Fibroblast of the conjunctiva (primary cell): ENCODE measurements at regions not wholly inside any gene's neighbourhood (a gene's known extent, or its start where the extent isn't known, plus 50 kb on each side); places are given as distances from the start of the nearest gene placed in this dataset.
A peak's percentile ranks its signal among the peaks of the same experiment; 100 is the strongest.

Experiments used
- DNase-seq: peaks from one replicate; pipeline ENCODE4 v3.0.0-alpha.2; 2010; ENCODE audit warnings: low read depth

DNA sequence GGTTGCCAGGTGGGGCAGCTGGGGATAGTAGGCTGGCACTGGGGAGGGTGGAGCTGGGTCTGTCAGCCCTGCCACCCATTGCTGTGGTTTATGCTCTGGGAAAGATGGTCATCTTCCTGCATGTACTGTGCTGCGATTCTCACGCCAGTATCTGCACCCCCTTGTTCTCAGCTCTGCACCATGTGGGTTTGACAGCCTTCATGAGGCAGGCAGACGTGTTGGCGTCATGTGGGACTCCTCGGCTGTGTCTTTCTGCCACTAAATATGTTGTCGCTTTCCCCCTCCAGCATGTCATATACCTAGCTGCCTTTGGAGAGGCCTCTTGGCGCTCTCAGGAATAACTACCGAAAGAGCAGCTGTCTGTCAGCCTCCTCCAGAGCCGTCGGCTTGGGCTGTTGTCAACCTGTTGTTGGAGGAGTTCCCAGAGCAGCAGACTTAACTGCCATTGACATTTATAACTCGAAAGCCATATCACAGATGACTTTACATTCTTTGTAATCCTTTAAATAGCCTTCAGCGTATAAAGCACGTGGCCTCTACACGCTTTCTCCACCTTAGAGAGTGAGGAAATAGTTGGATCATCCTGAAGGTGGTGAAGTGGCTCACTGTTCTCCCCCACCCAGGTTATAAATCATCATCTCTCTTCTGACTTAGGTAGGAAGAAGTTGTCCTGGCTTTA is 80.4 kb upstream of the MGAT5 start:
- no peak for DNase-seq

DNA sequence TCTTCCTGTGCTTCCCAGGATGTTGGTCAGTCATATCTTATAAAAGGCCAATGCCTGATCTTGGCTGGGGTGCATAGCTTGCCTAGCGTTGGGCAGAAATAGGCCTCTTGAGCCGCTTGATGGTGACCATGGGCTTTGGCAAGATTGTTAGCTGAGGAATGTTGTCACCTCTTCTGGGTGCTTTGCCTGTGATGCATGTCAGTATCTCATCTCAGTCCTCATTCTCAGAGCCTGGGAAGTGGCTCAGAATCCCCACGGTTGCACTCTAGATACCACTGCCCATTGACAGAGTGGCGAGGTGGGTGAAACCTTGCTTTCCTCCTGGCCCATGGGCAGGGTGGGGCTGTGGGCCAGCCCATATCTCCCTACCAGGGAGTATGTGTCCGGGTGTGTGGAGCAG is 79.2 kb upstream of the MGAT5 start:
- no peak for DNase-seq

DNA sequence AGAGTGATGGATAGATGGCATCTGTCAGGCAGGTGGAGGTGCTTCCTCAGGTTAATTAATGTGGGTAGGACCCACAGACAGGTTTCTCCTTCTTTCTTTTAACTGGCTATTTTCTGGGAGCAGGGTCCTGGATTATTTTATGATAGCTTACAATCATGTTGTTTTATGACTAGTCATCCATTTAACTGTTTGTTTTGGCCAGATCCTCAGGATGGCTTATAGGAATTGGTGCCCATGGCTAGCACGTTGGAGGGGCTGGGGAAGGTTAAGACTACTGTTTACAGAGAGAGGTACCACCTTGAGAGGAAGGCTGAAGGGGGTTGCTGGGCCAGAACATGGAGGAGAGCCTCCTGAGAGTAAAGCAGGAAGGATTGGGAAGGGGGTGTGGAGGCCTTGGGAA is 78.0 kb upstream of the MGAT5 start:
- DNase-seq: no peak

DNA sequence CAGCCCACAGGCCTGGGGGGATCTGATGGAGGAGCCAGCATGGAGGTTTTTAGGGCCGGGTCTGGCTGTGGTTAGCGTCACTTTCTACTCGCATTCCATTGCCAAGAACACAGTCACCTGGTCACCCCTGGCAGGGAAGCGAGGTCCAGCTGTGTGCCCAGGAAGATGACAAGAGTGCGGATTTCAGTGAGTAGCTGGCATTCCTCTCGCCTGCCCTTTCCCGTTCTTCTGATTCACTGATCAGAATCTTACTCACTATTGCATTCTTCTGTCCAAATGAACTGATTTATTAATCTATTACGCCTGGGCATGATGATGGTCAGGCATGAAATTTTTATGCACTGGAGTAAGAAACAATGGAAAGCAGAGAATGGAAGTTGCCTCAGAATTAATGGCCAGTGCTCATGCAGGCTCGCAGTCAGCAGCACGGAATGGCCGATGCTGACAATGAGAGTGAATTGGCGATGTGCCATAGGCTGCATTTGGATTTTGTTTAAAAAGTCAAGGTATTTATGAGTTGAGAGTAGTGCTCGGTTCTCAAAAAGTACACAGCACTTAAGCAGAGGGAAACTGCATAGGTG is 76.4 kb upstream of the MGAT5 start:
- DNase-seq: no peak

DNA sequence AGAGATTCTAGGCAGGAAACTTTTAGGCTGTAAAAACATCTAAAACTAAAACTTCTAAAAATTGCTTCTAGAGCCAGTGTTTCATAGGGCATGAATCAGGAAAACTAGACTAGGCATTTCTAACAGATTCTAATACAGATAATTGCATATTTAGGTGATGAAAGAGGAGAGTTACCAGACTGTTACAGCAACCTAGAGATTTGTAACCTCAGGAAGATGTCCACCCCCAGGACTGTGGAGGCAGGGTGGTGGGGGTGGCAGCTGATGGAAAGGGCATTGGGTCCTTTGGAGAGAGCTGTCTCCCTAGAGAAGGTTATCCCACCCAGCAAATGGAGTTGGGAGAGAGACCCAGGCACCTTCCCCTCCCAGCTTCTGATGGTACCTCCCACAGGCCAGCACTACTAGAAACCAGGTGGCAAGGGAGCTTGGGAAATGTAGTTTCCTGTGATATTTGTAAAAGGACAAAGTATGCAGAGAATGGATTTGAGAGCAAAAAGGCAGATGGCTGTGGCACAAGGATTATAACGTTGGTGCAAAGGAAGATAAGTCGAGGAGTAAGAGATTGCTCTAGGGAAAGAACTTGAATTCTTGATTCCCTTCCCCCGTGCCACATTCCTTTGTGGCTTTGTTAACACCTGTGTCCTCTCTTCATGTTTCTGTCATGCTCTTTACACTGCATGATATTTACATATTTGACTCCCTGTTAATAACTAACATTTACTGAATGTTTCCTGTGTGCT is 75.6 kb upstream of the MGAT5 start:
- DNase-seq: no peak

DNA sequence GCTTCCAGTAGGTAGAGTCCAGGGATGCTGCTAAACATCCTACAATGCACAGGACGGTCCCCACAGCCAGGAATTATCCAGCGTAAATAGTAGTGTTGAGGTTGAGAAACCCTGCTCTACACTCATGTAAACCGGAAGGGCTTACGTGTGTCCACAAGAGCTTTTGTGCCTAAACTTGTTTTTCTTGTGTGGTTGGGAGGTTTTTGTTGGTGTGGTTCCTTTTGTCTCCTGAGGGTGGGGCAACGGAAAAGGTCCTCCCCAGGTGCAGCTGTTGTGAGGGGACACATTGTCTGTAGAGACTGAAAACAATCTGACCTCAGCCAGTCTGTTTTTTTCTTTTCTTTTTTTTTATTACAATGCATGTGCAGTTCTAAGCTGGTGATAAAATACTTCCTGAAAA is 72.7 kb upstream of the MGAT5 start:
- DNase-seq: no peak

DNA sequence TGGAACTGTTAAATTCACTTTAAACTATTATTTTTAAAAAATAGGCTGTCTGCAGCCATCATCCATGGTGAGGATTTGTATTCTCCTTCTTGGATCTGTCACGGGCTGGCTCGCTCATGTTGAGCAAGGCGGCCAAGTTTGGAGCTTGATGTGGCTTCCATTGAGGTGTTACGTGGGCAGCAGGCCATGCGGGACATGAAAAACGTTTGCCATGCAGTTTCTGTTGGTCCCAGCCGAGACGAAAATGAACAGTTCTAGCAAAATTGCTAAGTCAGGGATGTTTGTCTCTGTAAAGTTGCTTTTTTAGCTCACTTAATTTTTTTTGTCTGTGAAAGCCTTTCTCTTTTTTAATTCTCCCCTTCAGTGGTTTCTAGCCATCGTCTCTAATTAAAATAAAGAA is 70.2 kb upstream of the MGAT5 start:
- DNase-seq: no peak

DNA sequence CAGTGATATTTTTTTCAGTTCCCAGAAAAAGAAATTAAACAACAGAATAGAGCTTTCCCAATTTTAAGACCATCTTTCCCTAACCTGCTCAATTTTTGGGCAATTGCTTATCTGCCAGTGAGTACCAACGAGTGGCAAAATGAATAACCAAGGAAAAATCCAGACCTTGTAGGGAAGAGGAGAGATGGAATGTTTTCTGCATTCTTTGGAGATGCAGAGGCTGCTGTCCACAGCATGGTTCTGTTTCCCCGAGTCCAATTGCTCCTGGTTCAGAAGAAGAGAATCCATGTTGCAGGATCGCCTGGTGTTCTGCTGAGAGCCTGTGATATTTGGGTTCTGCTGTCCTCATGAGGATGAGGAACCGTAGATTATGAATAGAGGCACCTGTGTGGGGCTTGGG is 68.2 kb upstream of the MGAT5 start:
- DNase-seq: no peak

DNA sequence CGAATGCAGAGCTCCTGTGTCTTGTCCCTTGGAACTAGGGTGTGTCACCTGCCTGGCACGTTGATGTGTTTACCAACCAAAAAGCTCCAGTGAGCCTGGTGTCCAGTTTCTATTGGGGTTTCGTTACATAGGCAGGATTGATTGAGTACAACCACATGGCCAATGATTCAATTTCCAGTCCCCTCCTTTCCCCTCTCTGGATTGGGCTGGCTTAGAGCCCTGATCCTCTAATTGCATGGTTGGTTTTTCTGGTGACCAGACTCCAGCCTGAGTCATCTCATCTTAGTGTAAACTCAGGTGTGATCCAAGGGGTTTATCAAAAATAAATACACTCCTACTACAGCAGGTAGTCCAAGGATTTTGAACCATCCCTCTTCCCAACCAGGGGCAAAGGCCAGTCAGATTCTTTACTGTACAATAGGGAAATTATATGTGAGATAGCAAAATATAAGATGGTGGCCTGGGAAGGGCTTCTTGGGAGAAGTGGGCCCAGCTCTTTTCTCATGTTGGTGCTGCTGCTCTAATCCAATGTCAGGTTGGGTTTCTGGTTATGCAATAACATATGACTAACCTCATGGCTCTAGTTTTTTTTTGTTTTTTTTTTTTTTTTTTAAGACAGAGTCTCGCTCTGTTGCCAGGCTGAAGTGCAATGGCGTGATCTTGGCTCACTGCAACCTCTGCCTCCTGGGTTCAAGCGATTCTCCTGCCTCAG is 64.7 kb upstream of the MGAT5 start:
- peak; percentile 34 for DNase-seq

DNA sequence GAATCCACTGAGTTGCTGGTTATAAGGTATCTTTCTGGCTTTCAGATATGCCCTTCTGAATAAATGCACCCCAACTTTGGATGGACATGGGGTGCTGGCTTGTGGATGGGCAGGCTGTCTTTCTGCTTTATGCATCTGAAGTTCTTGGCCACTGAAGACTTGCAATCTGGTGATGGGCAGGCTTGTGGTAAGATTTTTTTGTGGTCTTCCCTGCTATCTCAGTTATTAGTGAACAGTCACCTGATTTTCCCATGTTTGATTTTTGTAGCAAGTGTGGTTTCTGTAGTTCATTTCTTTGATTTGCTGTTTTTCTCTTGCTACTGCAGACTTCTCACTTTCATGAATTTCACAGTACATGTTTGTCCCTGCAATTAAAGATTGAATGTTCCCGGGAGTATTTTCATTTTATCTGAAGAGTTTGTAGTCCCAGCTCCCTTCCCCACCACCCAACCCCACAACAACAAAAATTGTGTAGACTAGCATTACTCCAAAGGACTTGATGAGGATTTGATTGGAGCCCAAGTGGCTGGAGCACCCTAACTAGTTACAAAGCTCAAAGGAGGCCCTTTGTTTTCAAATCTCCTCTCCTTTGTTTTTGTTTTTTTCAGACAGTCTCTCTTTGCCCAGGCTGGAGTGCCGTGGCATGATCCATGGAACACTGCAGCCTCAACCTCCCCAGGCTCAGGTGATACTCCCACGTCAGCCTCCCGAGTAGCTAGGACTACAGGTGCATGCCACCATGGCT is 63.6 kb upstream of the MGAT5 start:
- no peak for DNase-seq

DNA sequence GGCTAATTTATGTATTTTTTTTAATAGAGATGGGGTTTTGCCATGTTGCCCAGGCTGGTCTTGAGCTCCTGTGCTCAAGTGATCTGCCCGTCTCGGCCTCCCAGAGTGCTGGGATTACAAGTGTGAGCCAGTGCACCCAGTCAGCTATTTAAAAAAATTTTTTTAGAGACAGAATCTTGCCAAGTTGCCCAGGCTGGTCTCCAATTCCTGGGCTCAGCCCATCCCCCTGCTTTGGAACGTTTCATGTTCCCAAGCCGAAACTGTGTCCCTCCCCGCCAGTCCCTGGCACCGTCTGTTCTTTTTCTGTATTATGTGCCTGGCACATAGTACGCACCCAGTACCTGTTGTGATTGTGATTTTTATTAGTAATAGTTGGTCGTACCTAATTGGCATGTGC is 63.1 kb upstream of the MGAT5 start:
- no peak for DNase-seq

DNA sequence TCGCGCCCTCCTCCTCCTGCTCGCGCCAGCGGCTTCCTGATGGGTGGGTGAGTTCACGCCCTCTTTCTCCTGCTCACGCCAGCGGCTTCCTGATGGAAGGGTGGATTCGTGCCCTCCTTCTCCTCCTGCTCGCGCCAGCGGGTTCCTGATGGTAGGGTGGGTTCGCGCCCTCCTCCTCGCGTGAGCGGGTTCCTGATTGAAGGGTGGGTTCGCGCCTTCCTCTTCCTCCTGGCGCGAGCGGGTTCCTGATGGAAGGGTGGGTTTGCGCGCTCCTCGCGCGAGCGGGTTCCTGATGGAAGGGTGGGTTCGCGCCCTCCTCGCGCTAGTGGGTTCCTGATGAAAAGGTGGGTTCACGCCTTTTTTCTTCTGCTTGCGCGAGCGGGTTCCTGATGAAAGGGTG is 62.0 kb upstream of the MGAT5 start:
- DNase-seq: no peak

DNA sequence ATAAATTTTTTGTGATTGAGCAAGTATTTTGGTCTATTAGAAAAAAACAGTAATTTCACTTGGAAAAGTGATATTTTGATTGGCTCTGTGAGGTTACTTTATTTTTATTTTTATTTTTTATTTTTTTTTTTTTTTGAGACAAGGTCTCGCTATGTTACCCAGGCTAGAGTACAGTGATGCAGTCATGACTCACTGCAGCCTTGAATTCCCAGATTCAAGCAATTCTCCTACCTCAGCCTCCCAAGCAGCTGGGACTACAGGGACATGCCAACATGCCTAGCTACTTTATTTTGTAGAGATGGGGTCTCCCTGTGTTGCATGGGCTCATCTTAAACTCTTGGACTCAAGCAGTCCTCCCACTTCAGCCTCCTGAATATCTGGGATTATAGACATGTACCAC is 60.9 kb upstream of the MGAT5 start:
- DNase-seq: no peak

DNA sequence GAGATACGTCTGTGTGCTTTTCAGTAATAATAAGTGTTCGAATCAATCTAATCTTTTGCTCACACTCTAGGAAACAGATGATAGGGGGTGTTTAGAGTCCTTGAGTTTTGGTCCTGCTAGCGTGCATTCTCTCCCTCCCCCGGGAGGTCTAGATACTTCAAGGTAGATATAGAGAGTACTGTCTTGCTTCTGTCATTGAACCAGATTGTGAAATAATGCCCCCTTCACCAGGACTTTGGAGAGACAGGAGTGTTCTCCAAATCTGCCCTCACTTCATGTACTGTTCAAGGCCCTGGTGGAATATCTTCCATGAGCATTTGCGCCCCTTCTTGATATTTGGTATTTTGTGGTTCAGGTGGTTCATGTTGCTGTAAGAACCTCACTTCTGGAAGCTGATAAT is 59.4 kb upstream of the MGAT5 start:
- DNase-seq: no peak

DNA sequence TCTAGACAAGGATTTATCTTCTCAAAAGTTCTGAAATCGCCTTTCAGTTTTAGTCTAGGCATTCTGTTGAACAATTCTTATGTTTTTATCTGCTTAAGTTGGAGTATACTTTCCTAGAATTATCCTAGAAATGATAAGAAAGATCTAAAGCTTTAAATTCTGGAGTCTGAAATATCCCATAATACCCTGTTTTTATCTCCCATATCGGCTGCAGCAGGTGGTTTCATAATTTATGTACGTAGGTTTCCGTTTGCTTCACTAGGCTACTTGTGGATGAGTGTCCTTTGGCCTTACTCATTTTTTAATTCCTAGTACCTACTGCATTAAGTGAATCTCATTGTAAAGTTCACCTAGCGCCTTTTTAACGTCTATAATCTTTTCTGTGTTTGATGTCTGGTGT is 58.5 kb upstream of the MGAT5 start:
- no peak for DNase-seq

DNA sequence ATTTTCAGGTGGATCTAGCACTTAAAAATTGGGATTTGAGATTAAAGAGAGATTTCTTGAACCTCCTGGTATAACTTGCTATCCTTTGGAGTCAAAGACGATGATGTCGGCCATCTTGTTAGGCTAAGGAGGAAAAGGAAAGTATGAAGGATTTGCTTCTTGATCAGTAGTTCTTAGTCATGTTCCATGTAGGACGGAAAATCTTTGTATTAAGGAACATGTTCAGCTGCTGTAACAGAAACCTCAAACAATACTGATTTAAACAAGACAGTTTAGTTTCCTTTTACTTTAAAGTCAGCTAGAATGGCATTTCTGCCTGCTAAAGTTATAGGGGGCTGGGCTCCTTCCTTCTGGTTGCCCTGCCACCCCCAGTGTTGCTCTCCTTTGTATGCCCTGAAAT is 56.4 kb upstream of the MGAT5 start:
- DNase-seq: no peak

DNA sequence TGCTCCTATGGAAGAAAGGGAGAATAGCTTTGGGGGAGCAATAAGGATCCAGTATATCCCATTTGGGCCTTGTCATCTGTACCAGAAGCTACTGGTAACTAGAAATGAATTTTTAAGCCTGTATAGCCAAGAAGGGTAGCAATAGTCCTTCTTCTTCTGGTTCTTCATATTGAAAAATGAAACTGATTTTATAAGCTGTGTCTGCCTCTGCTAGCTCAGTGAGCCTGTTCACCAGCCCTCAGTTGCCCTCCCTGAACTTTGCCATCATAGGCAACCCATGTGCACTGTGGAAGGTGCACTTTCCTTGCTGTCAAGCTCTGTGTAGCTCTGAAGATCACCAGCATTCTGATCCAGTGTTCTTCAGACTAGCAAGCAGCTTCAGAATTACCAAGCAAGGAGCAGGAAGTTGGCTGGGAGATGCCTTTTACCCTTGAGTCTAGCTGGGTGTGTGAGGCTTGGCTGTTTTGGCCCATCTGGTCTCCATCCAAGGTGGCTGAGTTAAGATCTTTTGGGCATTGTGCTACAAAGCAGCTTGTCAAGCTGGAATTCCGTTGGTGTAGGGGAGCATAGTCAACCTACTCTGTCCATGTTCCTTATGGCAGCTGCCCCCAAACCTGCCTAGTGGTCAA is 55.8 kb upstream of the MGAT5 start:
- DNase-seq: no peak

DNA sequence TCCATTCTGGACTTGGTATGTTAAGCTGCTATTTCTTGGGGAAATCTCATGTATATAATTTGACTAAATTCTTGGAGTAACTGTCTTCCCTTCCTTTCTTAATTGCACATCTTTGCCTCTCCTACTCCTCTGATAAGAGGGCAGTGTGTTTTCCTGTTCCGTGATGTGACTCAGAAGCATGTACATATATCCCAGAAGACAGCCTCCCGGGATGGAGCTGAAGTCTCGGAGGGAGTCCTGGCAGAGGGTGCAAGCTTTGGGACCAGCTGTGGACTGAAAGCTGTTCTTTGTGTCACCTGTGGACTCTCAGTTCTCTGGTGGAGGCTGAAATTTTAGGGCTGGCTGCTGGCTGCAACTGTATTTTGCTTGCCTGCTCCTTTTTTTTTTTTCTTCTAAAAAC is 54.7 kb upstream of the MGAT5 start:
- DNase-seq: no peak

DNA sequence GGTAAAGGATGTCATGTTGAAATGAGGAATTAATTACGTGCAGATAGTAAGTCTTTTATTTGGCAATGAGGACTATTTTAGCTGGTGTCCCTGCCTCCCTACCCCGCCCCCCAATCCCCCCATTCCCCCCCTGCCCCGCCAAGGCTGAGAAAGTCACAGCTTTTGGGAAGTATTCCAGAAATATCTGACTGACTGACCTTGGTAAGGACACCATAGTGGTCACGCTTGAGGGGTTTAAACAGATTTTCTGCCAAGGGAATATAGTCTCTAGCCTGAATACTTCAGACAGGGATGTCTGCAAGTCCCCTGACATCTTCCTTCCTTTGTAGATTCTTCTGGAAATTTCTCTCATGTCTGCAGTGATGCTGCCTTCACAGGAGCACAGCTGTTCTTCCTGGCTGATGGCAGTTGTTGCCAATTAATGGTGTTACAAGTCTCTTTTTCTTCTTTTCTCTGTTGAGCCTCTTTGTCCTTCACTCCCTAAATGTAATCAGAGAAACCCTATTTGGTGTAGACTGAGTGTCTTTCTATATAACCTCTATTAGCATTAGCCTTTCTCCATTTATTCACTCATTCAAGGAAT is 53.7 kb upstream of the MGAT5 start:
- DNase-seq: no peak

DNA sequence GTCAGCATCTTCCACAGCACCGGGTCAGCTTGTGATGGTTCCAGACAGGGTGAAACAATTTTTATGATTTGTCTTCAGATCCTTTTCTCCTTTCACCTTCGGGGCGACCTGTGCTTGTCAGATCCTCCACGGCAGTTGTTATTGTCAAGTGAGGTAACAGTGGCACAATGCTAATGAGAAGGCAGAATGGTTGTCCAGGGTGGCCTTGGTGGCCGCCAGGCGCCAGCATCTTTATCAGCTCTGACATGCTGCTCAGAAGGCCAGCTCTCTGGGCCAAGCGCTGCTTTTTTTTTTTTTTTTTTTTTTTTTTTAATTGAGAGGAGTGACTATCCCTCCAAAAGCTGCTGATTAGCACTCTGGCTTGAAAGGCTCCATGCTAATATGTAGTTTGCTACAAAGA is 52.3 kb upstream of the MGAT5 start:
- DNase-seq: no peak

DNA sequence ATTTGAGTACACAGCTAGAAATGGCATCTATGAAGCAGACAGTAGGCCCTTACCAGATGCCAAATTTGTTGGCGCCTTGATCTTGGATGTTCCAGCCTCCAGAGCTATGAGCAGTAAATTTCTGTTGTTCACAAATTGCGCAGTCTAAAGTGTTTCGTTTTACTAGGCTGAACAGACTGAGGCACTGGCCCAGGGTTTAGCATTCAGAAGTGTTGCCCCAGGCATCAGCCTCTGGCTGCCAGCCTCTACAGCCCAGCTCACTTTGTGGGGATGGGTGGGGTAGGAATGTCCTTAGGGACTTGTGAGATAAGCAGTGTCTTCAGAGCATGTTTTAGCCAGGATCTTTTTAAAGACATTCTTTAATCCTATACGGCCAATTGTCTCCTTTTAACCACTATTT is 51.5 kb upstream of the MGAT5 start:
- peak; percentile 9 for DNase-seq

DNA sequence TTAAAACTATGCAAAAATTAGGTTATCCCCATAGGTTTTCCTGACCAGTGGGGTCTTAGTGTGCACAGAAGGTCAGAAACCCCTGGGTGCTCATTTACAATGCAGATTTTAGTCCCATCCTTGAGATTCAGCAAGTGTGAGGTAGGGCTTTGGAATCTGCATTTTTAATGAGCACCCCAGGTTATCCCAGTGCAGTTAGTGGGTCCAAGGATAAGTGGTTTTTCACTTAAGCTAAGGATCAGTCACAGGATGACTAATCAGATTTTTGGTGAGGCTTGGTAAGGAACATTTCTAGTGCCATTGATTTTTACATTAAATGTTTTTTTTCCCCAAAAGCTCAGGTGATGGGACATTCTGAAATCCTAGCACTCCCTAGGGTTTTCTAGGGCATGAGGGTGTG is 50.7 kb upstream of the MGAT5 start:
- no peak for DNase-seq
